ENCODE measurements at regions not wholly inside any gene's neighbourhood (a gene's known extent, or its start where the extent isn't known, plus 50 kb on each side); places are given as distances from the start of the nearest gene placed in this dataset.

DNA sequence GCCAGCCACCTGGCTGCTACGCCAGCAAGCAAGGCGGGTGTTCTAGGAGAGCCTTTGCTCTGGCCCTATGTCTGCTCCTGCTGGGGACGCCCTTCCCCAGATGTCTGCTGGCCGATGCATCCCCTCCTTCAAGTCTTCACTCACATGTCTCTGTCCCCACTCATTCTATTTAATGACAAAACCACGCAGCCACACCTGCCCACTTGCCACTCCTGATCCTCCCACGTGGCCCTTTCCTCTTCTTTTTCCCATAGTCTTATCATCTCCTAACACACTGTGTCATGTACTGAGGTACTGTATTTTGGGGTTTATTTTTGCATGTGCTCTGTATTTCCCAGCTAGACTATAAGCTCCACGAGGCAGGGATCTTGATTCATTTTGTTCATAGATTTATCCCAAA is 62.0 kb upstream of the HRH2 start:
- TF ChIP-seq MAX (IDR thresholded peaks at IDR 0.05), result no peak
- TF ChIP-seq JUND (IDR thresholded peaks at IDR 0.05), result no peak
- no peak for TF ChIP-seq RAD21 (IDR thresholded peaks at IDR 0.05; ENCODE audit: low read depth)
- TF ChIP-seq EGR1 (IDR thresholded peaks at IDR 0.05; ENCODE audit: low read depth), result no peak
- TF ChIP-seq EZH2phosphoT487 (IDR thresholded peaks at IDR 0.05; ENCODE audit: borderline replicate concordance), result no peak
- TF ChIP-seq CEBPB (IDR thresholded peaks at IDR 0.05; ENCODE audit: low read depth), result no peak
- no peak for TF ChIP-seq TCF7L2 (IDR thresholded peaks at IDR 0.05; ENCODE audit: borderline replicate concordance, extremely low read depth, insufficient read depth, insufficient read length)
- no peak for TF ChIP-seq POLR2AphosphoS5 (IDR thresholded peaks at IDR 0.05; ENCODE audit: low read depth, low read length)
- ChIA-PET POLR2A (no interaction called here), RAD21 (ENCODE audit: low non-redundant PET in 1 of 2, low total read pairs in 2 of 2, uncharacterized antibody in 2 of 2, unreplicated experiment in 2 of 2) (no interaction called here), CTCF (no interaction called here)
- no peaks in the 10 kb centered on the region for H3K9me2 ChIP-seq (ENCODE audit: insufficient read depth)
- BruUV-seq (replicated peaks), result no TSS peak
- ATAC-seq, result no peak
- H3K79me2 ChIP-seq (ENCODE audit: insufficient read depth, low read length), result no peaks in the 10 kb centered on the region
- H3K36me3 ChIP-seq (ENCODE audit: control insufficient read depth in 1 of 2, insufficient read depth in 2 of 2, low read length in 2 of 2), result no peaks in the 10 kb centered on the region
- H3K27ac ChIP-seq (ENCODE audit: low read depth, low read length), result no peak overlapping the region
- no peaks in the 10 kb centered on the region for H4K20me1 ChIP-seq (ENCODE audit: insufficient read depth)
- no peak overlapping the region for H3K4me2 ChIP-seq (ENCODE audit: low read length)
- H2AFZ ChIP-seq (ENCODE audit: low read depth, low read length, poor library complexity, severe bottlenecking), result no peak overlapping the region
- H3K9me3 ChIP-seq (ENCODE audit: control insufficient read depth in 1 of 2, insufficient read depth in 1 of 2, low read depth in 1 of 2, low read length in 2 of 2), result no peaks in the 10 kb centered on the region
- no peak overlapping the region for H3K9ac ChIP-seq (ENCODE audit: low read length)
- H3K27me3 ChIP-seq (ENCODE audit: insufficient read depth, low read length), result peaks cover 6% of the 10 kb centered on the region
- no peak overlapping the region for H3K4me3 ChIP-seq (replicated peaks in 1 of 2; ENCODE audit: low read depth in 1 of 2, low read length in 2 of 2)
- no peaks in the 10 kb centered on the region for H3K4me1 ChIP-seq (ENCODE audit: control insufficient read depth in 1 of 2, insufficient read depth in 2 of 2, low read length in 2 of 2)
- no peak for DNase-seq (ENCODE audit: low read depth, low spot score)
- intact Hi-C loops (cut with micrococcal nuclease), result no loop called here

GRCh38 chr5:175596761-175597189 is 61.1 kb upstream of the HRH2 start:
- intact Hi-C loops (cut with micrococcal nuclease), result no loop called here
- H2AFZ ChIP-seq (ENCODE audit: low read depth, low read length, poor library complexity, severe bottlenecking), result no peak overlapping the region

More at GRCh38 chr5:175596761-175597189, 61.1 kb upstream of the HRH2 start:
- CTCF ChIA-PET, result no interaction called here
- TF ChIP-seq YY1 (IDR thresholded peaks at IDR 0.05; ENCODE audit: extremely low read depth, insufficient replicate concordance, low read depth, low read length), result no peak
- no peak for TF ChIP-seq EZH2 (IDR thresholded peaks at IDR 0.05)
- TF ChIP-seq EZH2phosphoT487 (IDR thresholded peaks at IDR 0.05; ENCODE audit: borderline replicate concordance), result no peak
- no peak for TF ChIP-seq FOSL1 (IDR thresholded peaks at IDR 0.05; ENCODE audit: low read depth)
- no peak for TF ChIP-seq EGR1 (IDR thresholded peaks at IDR 0.05; ENCODE audit: low read depth)
- no peak for TF ChIP-seq CEBPB (IDR thresholded peaks at IDR 0.05; ENCODE audit: low read depth)
- Histone ChIP-seq H3K9ac (ENCODE audit: low read length) (no peak overlapping the region), H3K27me3 (ENCODE audit: insufficient read depth, low read length) (peaks cover 6% of the 10 kb centered on the region), H3K4me2 (ENCODE audit: low read length) (no peak overlapping the region), H4K20me1 (ENCODE audit: insufficient read depth) (no peaks in the 10 kb centered on the region), H3K4me1 (ENCODE audit: control insufficient read depth in 1 of 2, insufficient read depth in 2 of 2, low read length in 2 of 2) (no peaks in the 10 kb centered on the region), H3K79me2 (ENCODE audit: insufficient read depth, low read length) (no peaks in the 10 kb centered on the region), H3K27ac (ENCODE audit: low read depth, low read length) (no peak overlapping the region), H3K36me3 (ENCODE audit: control insufficient read depth in 1 of 2, insufficient read depth in 2 of 2, low read length in 2 of 2) (no peaks in the 10 kb centered on the region), H3K9me3 (ENCODE audit: control insufficient read depth in 1 of 2, insufficient read depth in 1 of 2, low read depth in 1 of 2, low read length in 2 of 2) (no peaks in the 10 kb centered on the region), H3K9me2 (ENCODE audit: insufficient read depth) (no peaks in the 10 kb centered on the region), H3K4me3 (replicated peaks in 1 of 2; ENCODE audit: low read depth in 1 of 2, low read length in 2 of 2) (no peak overlapping the region)
- DNase-seq (ENCODE audit: low read depth, low spot score) (no peak), ATAC-seq (no peak)
- POLR2A ChIA-PET, result no interaction called here
- no TSS peak for BruUV-seq (replicated peaks)
- RAD21 ChIA-PET (ENCODE audit: low non-redundant PET in 1 of 2, low total read pairs in 2 of 2, uncharacterized antibody in 2 of 2, unreplicated experiment in 2 of 2), result no interaction called here

All from HCT116 (cell line).